GM12892 (cell line): ENCODE measurements at regions not wholly inside any gene's neighbourhood (a gene's known extent, or its start where the extent isn't known, plus 50 kb on each side); places are given as distances from the start of the nearest gene placed in this dataset.

ENCODE experiments used
- POLR2A ChIP-seq: IDR thresholded peaks from 2 replicates; pipeline ENCODE4 v1.6.1; 2011; ENCODE audit warnings: low read depth, low read length, control low read depth
- POLR2AphosphoS5 ChIP-seq: IDR thresholded peaks from 2 replicates; pipeline ENCODE4 v1.6.1; 2011; ENCODE audit warnings: low read depth, low read length, control low read depth
- TAF1 ChIP-seq: IDR thresholded peaks from 2 replicates; pipeline ENCODE4 v1.6.1; 2011; ENCODE audit warnings: low read depth, mild to moderate bottlenecking, control low read depth, low read length, borderline replicate concordance

GRCh38 chr5:166285361-166285760, 2006.1 kb upstream of the WWC1 start:
- TF ChIP-seq POLR2A, result no peak
- no peak for TF ChIP-seq POLR2AphosphoS5
- TF ChIP-seq TAF1, result no peak
